HG03039 (cell line): ENCODE measurements at regions not wholly inside any gene's neighbourhood (a gene's known extent, or its start where the extent isn't known, plus 50 kb on each side); places are given as distances from the start of the nearest gene placed in this dataset.
"Not testable (repeated sequence)": the region's sequence is repeated elsewhere in the genome, so short reads cannot be mapped to it uniquely, and the experiment has no call there.

ENCODE experiments used
- ATAC-seq: cut with Tn5 transposase; IDR thresholded peaks from one replicate; pipeline ENCODE4 v1.9.1; 2021; ENCODE audit warnings: mild to moderate bottlenecking, moderate library complexity; ENCODE audit not compliant: unreplicated experiment

DNA sequence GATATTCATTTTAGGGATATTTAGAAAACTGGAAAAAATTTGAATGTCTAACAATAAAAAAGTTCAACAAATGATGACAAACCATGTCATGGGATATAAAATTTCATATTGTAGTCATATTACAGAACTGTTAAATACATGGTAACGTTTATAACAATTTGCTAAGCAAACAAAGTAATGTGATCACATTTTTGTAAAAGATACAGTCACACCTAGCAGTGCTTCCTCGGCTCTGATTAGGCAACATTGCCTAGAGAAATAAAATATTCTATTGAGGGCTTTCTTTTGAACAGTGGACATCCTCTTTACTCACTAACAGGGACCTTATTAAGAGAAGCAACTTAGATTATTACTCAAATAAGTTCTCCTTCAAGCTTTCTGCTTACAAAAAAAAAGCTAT, 605.5 kb downstream of the GATA3 start:
- no peak for ATAC-seq

DNA sequence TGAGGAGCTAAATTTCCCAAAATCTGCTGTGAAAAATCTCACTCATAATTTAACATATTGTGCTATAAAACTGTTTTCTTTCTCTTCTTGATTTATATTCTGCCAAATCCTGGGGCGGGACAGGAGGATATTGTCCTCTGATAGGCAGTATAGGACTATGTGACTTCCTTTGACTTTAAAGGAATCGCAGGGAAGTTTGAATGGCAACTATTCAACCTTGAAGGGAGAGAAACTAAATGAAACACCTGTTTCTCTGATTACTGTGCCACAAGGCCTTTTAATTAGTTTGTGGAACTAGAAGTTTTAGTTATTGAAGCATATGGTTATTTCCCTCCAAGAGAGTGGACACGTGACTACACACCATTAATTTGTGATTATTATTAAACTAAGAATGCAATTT, 607.4 kb downstream of the GATA3 start:
- no peak for ATAC-seq

DNA sequence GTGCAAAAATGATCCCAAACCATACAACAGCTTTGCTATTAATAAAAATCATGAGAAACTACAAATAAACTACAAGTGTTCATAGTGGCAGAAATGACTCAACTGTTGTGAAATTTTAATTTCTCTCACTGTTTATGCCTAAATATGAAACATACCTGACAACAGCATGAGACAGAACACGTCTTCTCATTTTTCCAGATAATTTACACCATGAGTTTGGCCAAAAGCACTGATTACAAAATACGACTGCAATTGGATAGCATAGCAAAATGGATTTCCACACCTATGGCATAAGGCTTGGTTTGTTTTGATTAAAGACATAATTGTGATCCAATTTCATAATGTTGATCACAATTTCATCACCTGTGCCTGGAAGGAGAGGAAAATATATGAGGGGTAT, 608.6 kb downstream of the GATA3 start:
- no peak for ATAC-seq

DNA sequence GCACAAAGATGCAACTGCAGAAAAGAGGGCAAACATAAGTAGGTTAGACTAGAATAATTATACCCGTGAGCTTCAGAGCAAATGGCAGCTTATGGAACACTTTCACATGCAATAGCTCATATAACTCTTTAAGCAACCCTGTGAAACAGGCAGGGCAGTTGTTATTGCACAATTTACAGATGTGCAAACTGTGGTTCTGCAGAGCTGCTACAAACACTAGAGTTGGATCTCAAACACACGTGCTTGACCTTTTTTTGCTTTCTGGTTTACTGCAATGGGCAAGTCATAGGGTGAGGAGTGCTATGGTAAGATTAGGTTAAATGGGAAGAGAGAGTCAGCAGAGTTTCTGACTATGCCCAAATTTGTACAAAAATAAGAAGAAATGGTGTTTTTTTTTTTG, 610.8 kb downstream of the GATA3 start:
- ATAC-seq: no peak

DNA sequence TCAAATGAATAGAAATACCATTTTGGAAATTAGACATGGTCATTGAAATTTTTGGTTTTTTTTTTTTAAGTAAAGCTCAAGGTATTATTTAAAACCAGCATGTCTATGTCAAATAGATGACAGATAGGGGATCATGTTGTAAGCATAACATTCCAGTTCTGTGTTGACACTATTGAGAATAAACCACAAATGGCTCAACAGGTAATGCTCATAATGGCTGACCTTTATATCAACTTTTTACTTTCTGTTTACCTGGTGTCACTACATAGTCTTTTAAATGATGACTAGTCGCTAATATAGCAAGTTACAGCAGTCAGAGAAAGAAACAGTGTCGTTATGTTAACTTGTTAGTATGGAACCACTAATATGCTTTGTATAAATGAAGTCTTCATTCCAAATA, 616.0 kb downstream of the GATA3 start:
- ATAC-seq: no peak

DNA sequence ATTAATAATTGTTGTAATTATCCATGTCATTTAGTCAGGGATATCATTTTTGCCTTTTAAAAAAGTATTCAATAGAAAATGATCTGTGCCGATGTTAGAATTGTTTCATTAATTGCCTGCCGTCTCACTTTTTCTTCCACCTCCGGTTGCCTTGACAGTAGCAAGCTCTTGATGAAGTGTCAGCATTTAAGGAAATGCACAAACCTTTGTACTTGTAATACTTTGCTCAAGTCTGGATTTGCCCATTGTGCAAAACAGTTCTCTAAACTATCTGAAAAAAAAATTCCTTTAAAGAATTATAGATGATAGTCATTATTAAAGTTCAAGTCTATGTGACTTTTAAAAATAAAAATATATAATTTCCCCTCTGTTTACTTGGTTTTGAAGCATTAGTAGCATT, 619.7 kb downstream of the GATA3 start:
- no peak for ATAC-seq

DNA sequence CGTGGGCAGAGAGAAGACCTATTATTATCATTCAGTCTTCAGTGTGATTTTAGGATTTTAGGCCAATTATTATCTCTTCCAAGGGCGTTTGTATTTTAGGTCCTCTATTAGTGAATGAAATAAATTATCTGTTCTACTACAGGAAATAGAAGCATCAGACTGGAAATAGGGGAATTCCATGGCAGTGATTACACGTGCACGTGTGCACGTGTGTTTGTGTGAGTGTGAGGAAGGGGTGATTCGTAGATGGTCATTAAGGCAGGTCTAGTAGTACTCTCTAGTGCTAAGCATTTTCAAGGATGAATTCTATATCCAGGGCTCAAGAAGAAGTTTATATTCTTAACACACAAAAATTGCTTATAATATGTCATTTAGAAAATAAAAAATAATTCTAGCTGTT, 623.2 kb downstream of the GATA3 start:
- no peak for ATAC-seq

DNA sequence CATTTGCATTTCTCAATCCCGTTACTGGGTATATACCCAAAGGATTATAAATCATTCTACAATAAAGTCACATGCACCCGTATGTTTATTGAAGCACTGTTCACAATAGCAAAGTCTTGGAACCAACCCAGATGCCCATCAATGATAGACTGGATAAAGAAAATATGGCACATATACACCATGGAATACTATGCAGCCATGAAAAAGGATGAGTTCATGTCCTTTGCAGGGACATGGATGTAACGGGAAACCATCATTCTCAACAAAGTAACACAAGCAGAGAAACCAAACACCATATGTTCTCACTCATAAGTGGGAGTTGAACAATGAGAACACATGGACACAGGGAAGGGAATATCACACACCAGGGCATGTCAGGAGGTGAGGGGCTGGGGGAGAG, 630.4 kb downstream of the GATA3 start:
- ATAC-seq: not testable (repeated sequence)

DNA sequence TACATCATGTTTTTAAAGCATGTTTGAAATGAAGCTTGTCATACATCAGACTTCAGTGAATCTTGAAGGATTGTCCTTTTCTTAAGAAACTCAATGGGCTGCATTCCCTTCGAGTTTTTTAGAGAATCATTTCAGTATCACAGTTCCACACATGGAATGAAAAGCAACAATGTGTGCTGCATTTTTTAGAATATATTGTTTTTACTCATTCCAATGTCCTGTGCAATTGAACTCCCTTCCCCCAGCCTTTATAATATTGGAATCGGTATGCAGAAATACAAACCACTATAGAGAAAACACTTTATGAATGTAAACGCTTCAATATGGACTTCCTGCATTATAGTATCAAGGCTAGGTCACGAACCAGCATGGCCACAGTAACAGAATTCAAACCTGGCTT, 634.4 kb downstream of the GATA3 start:
- no peak for ATAC-seq

DNA sequence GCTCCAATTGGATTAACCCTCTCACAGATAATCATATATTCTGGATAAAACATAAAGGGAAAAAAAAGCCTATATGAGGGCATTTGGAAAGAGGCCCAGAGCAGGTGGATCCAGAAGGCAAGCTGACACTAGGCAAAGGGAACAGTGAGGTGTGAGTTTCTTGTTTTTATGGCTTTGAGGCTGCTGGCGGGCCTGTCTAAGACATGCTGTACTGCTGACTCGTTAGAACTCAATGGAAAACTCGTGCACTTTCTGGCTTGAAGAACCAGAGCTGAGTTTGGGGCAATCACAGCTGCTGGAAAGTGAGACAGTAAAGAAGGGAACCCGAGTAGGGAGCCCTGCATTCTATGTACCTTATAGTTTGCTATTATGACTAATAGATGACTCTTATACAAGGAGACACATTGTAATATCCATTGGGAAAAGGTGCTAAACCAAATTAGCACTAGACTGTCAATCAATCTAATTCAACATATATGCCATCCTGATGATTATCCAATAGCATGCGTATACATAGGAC, 637.1 kb downstream of the GATA3 start:
- no peak for ATAC-seq

DNA sequence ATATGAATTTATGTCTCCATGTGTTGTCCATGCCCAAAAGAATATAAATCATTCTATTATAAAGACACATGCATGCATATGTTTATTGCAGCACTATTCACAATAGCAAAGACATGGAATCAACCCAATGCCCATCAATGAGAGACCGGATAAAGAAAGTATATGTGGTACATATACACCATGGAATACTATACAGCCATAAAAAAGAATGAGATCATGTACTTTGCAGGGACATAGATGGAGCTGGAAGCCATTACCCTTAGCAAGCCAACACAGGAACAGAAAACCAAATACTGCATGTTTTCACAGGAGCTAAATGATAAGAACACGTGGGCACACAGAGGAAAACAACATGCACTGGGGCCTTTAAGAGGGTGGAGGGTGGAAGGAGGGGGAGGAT, 639.1 kb downstream of the GATA3 start:
- ATAC-seq: not testable (repeated sequence)

DNA sequence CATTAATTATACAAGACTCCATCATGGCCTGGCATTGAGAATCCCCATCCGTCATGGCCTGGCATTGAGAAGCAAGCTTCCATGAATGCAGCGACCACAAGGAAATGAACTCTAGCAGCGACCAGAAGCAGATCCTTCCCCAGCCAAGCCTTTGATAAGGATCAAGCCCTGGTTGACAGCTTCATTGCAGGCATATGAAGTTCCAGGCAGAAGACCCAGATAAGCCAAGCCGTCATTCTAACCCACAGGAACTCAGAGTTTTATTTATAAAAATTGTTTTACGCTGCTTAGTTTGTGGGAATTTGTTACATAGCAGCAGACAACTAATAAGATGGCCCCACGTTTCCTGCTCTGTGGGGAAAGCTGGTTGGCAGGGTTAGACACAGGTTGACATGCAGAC, 642.3 kb downstream of the GATA3 start:
- ATAC-seq: no peak

DNA sequence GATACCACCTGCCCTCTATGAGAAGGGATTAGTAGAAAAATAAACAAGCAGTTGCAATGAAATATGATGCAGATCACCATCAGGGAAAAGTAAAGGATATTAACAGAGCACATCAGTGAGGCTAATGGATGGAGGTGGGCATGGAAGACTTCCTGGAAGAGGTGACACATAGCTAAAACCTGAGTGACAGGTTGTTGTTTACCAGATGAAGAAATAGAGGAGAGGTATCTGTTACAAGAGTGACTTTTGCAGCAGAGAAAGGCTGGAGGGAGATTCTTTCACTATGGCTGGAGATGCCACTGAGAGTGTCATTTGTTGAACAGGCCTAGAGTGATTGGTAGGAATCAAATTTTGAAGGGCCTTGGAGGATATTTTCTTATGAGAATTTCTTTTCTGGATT, 646.2 kb downstream of the GATA3 start:
- no peak for ATAC-seq

DNA sequence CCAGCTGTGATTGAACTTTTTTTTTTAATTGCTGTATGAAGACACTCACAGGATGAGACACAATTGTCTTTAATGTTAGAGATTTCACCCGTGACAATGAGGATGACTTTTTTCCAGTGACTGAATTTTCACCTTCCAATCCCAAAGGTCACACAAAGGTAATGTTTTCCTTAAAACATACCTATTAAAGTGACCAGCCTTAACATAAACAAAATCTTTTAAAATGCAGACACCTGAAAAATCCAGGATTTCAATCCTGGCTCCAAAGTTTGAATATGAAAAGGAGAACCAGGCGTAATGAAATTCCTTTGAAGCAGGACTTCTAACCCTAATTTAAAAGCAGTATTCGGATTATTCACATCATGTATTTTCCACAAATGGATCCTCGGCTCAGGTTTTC, 647.7 kb downstream of the GATA3 start:
- no peak for ATAC-seq

DNA sequence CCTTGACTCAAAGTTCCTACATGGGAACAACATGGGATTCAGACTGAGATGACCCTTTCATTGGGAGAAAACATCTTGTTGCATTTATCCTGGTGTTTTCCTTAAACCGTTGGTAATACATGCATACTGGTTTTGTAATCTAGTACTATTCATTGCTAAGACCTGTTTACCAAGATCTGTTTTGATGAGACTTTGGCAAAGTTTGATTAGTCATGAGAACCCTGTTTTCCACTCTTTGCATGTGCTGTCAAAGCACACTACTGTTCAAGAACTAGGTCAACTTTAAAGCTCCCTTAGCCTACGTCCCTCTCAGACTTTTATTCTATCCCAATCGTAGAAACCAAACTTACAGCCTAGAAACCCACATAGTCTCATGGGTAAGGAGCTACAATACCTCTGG, 650.9 kb downstream of the GATA3 start:
- no peak for ATAC-seq

DNA sequence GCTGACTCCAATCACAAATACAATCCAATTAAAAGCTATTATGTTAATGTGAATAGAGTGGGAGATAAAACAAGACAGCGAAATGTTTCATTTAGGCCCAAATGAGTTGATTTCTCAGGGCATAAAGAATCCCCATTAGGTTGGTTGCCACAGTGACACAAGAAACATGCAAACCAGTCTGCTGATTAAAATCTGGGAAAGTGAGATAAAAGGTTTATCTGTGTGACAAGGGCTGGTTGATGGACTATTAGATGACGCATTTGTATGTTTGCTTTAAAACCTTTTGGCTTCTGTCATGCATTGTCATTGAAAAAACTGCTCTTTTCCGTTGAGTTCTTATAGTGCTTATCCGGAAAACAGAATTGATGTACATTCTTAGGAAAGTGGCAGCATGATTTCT, 658.2 kb downstream of the GATA3 start:
- ATAC-seq: no peak

DNA sequence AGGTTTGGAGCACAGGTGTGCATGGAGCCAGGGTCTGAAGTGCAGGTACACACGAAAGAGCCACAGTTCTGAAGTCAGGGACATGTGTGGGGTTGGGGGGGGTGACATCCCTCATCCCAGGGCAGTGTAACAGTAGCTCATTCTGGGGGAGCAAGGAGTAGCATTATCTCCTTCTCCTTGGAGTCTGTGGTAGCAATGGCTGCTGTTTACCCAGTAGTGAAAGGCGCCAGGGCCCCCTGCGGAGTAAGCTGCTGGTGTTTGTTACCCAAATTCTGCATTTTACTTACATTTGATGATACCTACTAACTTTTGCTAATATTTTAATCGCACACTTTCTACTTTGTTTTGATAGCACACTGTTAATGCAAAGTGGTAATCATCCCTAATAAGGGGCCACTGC, 665.5 kb downstream of the GATA3 start:
- ATAC-seq: no peak

DNA sequence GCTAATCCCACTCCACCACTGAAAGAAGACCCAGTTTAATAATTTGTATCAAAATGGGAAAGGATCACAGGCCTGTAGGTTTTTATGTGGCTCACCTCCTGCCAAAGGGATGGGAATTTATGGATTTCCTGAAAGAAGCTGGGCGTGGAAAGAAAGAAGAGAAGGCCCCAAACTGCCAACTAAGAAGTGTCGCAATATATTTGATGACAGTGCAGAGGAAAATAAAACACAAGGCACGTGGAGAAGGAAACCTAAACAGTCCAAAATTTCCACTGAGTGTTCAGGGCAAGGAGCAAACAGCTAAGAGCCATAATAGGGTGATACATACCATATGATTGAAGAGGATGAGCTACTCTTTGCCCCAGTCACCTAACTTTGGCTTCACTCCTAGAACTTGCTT, 667.2 kb downstream of the GATA3 start:
- no peak for ATAC-seq

DNA sequence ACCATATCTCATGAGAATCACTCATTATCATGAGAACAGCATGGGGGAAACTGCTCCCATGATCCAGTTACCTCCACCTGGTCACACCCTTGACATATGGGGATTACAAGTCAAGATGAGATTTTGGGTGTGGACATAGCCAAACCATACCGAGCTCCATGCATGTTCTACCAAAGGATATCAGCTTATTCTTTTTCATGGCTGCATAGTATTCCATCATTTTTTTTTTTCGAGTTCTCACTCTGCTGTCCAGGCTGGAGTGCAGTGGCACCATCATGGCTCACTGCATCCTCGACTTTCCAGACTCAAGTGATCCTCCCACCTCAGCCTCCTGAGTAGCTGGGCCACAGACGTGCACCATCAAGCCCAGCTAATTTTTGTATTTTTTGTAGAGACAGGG, 668.3 kb downstream of the GATA3 start:
- no peak for ATAC-seq

DNA sequence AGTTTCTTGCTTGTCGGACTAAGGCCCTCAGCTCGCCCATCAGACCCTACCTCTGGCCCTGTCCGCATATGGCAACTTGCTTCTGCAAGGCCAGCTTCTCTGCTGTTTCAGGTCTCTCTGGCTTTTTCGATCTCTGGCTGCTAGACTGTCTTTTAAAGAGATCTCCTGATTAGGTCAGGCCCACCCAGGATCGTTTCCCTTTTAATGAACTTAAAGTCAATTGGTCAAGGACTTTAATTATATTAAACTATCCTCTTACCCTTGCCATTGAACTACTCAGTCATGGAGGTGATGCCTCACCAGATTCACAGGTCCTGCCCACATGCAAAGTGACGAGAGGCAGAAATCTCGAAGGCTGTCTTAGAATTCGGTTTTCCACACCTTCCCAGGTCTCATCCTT, 670.9 kb downstream of the GATA3 start:
- ATAC-seq: no peak

DNA sequence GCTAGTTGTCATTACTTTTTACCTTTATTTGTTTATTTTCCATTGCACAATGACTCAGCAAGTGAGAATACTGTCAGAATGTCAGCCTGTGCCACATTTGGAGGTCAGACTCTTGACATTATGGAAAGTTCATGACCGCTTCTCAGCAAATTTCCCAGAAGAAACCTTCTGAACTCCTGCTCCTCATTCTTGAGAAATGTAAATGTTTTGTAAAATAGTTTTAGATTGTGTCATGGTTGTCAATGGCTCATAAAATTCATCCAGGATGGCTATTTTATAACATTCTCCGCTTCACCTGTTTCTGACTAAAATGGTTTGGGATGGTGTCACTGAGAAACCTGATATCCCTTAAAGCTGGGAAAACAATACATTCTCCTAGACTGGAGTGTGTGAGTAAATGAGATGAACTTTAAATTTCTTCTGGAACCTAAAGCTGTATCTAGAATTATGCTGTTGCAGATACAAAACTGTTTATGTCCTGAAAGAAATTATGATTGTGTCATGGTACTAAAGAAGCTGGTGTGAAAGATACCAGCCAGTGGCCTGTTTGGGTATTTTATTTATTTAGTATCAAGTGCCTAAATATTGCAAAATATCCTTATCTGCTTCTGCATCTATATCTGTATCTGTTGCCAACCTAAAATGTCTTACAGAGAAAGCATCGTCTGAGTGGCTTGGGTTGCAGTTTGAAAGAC, 671.7 kb downstream of the GATA3 start:
- ATAC-seq: no peak

DNA sequence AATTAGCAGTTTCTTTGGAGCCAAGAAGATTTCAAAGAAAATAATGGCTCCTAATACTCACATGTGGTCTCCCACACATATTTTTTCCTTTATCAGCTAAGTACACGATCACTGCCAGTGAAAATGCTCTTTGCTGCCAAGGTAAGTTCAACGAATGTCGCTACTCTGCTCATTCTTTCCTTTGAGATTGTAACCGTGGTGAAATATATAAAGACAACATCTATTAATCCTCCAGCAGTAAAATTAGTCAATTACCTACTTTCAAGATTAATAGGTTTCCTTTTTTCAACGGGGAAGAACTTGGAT, 672.2 kb downstream of the GATA3 start:
- ATAC-seq: no peak
